Islet of Langerhans (tissue), 1 donor: ENCODE measurements at regions not wholly inside any gene's neighbourhood (a gene's known extent, or its start where the extent isn't known, plus 50 kb on each side); places are given as distances from the start of the nearest gene placed in this dataset.
"Not testable (repeated sequence)": the region's sequence is repeated elsewhere in the genome, so short reads cannot be mapped to it uniquely, and the experiment has no call there.

Experiments
- FAIRE-seq: peaks from one replicate; lab custom pipeline; 2011; peaks lifted over from hg19 to GRCh38; lab: Jason Lieb, UNC

DNA sequence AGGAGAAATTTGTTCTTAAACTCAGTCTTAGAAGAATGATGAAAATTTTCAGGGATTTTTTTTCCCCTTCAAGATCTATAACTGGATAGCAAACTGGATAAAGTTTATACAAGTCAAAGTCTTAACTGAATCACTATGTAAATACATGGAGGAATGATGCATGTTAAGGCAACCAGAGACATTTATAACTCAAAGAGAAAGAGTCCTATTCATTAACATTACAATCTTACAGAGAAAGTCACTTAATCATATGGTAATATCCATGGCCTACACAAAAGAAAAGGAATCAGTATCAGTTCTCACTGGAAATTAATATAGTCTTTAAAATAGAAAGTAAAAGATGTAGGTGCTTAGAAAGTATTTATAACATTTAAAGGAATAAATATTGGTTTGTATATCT lies 869.1 kb downstream of the TBL1XR1 start:
- FAIRE-seq: no peak

DNA sequence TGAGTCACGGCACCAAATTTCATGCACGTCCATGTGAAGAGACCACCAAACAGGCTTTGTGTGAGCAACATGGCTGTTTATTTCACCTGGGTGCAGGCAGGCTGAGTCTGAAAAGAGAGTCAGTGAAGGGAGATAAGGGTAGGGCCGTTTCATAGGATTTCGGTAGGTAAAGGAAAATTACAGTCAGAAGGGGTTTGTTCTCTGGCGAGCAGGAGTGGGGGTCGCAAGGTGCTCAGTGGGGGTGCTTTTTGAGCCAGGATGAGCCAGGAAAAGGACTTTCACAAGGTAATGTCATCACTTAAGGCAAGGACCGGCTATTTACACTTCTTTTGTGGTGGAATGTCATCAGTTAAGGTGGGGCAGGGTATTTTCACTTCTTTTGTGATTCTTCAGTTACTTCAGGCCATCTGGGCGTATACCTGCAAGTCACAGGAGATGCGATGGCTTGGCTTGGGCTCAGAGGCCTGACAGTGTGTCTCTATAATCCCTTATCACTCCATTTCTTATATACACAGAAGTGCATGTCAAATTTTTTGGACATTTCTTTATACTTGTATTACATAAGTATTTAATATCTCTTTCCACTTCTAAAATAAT lies 870.3 kb downstream of the TBL1XR1 start:
- not testable (repeated sequence) for FAIRE-seq

DNA sequence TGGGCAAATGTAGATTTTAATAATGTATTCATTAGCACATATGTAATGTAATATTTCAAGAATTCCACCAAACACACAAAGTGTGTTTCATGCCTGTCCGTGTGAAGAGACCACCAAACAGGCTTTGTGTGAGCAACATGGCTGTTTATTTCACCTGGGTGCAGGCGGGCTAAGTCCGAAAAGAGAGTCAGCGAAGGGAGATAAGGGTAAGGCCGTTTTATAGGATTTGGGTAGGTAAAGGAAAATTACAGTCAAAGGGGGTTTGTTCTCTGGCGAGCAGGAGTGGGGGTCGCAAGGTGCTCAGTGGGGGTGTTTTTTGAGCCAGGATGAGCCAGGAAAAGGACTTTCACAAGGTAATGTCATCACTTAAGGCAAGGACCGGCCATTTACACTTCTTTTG lies 875.8 kb downstream of the TBL1XR1 start:
- not testable (repeated sequence) for FAIRE-seq

DNA sequence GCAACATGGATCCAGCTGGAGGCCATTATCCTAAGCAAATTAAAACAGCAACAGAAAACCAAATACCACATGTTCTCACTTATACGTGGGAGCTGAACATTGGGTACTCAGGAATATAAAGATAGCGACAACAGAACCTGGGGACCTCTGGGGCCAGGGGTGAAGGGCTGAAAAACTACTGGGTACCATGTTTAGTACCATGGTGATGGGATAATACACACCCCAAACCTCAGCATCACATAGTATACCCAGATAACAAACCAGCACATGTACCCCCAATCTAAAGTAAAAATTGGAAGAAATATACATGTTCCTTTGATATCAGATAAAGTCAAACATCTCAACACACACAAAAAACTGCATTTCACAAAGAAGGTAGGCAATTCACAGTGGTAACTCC lies 876.2 kb downstream of the TBL1XR1 start:
- no peak for FAIRE-seq

DNA sequence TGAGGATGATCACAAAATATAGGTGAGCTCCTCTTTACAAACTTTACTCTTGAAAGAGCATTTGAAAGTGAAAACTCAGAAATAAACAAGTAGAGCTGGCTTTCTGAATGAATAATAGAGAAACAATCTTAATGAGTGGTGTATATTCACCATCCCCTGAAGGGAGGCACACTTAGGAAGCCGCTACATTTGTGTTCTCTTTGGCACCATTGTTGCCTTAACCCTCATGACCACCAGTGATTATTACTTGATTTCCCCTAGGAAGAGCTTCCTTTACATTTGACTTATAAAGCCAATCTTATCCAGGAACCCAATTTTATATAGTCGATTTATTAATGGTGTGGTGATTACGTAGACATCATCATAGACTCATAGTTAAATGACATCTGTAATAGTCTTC lies 883.9 kb downstream of the TBL1XR1 start:
- no peak for FAIRE-seq

DNA sequence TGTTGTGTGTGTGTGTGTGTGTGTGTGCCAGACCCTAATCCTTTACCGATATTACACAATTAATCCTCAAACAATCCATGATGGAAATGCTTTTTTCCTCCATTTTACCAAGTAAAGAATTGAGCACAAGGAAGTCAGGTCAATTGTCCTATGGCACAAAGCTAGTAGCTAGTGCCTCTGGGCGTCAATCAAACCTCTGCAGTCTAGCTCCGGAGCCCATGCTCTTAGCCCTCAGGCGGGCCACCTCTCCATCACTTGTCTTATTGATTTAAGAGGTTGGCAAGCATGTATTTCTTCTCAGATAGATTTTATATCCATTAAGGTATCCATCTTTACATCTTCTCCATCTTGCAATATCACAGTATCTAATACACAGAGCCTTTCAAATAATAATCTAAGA lies 886.6 kb downstream of the TBL1XR1 start:
- FAIRE-seq: no peak

DNA sequence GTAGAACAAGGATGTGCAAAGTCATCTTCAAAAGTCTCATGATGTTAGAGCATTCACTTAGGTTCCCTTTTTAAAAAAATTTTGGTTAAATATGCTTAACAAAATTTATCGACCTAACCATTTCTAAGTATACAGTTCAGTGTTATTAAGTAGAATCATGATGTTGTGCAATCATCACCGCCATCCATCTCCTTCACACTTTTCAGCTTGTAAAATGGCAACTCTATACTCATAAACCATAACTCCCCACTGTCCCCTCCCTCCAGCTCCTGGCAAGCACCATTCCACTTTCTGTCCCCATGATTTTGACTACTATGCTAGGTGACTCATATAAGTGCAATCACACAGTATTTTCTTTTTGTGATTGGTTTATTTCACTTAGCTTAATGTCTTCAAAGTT lies 895.0 kb downstream of the TBL1XR1 start:
- FAIRE-seq: no peak

DNA sequence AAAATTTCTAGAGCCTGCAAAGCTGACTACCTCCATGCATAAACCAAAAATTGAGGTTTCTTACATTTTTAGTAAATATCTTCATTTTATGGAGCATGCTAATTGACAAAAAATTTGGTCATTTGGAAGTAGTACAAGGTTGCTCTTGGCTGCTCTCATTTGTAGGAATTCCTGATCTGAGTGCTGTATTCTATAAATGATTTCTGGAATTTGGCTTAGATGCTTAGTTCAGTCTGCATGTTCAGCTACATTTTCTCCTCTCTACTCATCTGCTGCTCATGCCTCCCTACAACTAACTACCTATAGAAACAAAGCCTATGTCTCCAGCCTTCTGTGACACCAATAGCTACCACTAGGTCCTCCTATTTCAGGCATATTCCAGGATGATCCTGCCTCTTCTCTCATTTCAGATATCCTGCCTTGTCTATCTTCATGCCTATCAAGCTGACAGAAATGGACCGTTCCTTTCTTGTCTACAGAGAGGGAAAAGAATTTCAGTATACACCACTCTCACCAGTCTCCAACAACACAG lies 901.1 kb downstream of the TBL1XR1 start:
- FAIRE-seq: no peak

DNA sequence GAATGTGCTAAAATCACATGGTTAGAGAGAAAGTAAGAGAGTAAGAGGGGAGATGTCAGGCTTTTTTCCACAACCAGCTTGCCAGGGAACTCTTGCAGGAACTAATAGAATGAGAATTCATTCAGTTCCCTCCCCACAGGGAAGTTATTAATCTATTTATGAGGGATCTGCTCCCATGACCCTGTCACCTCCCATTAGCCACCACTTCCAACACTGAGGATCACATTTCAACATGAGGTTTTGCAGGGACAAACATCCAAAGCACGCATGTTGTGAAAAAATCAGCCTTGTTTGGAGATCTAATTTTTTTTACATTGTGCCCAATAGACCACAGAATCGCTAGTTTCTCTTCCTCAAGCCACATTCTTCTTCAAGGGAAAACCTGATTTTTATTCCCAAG lies 904.0 kb downstream of the TBL1XR1 start:
- FAIRE-seq: no peak

DNA sequence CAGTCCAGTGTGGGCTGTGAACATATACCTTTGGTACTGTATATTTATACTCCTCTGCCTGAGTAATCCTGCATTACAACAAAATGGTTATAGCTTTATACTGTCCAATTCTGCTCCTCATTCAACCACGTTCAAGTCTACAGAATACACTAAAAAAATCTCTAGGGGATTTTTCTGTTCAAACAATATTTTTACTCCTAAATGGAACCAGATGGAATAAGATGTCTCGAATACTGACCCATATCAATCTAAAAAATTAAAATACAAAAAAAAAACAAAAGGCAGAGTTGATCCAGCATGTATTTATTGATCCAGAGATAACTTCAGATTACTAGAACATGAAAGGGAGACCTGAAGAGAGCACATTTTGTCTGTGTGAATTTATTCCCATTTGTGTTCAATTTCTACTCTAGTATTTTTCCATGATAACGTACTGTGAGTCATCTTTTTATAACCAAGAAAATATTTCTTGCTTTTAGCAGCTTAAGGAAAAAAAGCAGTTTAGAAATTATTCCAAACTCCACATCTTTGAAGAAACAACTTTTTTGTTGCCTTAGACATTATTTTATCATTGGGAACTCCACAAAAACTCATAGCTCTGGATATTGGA lies 910.7 kb downstream of the TBL1XR1 start:
- FAIRE-seq: no peak

DNA sequence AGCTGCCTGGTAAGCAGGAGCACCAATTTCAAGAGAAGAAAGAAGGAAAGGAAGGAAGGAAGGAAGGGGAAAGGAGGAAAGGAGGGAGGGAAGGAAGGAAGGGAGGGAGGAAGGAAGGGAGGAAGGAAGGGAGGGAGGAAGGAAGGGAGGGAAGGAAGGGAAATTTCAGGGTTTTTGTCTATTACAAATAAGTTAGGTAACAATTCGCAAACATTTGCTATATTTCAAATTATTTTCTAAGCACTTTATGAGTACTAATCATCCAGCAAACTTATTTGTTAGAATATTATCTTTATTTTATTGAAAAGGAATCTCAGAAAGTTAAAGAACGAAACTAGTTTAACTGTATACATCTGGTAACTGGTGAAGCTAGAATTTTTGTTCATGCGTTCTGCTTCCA lies 921.7 kb downstream of the TBL1XR1 start:
- no peak for FAIRE-seq

DNA sequence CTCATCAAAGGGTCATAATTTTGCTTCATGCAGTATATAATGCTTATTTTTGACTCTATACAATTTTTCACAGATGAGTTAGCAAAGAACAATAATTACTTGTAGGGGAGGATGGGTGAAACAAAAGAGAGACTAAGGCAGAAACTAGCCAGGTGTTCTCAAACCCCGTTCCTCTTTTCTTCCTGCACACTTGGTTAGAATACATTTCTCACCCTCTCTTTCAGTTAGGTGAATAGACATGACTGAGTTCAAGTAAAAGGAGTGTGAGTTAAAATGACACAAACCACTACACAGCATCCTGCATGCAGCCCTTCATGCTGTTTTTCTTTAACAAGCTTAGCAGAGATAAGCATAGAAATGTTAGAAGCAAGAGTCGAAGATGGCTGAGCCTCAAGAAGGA lies 922.2 kb downstream of the TBL1XR1 start:
- FAIRE-seq: no peak

DNA sequence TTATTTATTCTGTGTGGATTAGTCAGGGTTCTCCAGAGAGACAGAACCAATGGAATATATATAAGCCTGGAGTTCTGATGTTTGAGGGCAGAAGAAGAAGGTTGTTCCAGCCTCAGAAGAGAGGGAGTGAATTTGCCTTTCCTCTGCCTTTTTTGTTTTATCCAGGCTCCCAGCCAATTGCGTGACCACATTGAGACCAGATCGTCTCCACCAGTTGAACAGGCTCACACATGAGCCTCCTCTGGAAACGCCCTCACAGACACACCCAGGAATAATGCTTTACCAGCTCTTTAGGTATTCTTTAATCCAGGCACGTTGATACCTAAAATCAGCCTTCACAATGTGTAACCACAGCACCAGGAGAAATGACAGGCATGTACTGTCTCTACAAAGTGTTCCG lies 923.1 kb downstream of the TBL1XR1 start:
- no peak for FAIRE-seq

DNA sequence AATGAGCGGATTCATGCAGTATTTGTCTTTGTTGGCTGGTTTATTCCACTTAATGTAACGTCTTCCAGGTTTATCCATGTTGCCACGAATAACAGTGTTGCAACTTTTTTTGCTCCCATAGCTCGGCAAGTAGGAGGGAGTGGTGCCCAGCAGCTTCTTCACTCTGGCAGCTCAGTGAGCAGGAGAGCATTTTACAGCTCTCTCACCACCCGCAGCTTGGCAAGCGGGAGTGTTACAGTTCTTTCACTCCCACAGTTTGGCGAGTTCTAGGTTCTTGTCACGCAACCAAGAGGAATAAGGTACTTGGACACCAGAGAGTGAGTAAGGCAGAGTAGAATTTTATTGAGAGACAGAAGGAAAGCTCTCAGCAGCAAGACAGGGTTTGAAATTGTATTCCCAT lies 935.2 kb downstream of the TBL1XR1 start:
- FAIRE-seq: no peak

DNA sequence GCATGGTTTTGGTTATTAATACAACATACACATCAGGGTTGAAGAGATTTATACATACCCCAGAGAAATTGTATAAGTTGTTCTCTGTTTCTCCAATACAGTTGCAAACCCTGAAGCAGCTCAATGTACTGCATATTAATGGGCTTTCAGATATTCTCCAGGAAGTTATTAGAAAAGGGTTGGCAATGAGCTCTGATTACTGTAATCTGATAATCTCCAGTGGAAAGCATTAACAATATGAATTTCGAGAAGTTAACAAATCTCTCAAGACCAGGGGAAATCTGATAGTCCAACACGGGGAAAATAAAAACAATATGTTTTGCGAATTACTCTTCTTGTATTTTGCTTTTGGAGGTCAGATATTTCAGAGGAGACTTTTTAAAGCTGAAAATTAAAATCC lies 950.1 kb downstream of the TBL1XR1 start:
- FAIRE-seq: no peak

DNA sequence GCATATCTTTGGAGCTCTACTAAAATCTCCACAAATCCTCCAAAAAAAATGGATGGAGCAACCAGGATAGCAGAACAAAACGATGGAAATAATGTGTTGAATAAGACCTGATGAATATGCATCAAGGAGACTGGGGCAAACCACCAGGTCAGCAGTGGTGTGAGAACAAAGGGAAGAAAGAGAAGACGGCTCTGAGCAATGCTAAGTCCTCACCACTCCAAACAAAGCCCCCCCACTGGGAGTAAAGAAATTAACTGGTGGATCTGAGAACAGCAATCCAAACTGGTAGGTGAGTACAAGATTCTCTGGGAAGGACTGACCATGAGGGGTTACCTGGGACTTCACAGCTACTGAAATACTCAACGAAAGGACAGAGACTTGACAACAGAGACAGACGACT lies 977.3 kb downstream of the TBL1XR1 start:
- no peak for FAIRE-seq

DNA sequence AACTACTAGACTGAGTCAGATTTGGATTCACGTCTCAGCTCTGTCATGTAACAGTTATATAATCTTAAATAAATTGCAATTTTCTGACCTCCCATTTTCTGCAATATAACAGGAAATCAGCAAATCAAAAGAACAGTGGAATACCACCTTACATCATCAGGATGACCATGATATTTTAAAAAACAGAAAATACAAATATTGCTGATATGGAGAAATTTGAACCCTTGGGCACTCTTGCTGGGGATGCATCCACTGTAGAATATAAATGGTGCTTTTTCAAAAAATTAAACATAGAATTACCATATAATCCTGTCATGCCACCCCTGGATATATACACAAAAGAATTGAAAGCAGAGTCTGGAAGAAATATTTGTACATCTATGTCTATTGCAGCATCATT lies 982.5 kb downstream of the TBL1XR1 start:
- no peak for FAIRE-seq

DNA sequence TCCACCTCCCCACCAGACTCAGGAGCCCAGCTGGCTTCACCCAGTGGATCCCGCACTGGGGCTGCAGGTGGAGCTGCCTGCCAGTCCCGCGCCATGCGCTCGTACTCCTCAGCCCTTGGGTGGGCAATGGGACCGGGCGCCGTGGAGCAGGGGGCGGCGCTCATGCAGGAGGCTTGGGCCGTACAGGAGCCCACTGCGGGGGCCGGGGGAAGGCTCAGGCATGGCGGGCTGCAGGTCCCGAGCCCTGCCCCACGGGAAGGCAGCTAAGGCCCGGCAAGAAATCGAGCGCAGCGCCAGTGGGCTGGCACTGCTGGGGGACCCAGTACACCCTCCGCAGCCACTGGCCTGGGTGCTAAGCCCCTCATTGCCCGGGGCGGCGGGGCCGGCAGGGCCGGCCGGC lies 984.0 kb downstream of the TBL1XR1 start:
- FAIRE-seq: not testable (repeated sequence)

DNA sequence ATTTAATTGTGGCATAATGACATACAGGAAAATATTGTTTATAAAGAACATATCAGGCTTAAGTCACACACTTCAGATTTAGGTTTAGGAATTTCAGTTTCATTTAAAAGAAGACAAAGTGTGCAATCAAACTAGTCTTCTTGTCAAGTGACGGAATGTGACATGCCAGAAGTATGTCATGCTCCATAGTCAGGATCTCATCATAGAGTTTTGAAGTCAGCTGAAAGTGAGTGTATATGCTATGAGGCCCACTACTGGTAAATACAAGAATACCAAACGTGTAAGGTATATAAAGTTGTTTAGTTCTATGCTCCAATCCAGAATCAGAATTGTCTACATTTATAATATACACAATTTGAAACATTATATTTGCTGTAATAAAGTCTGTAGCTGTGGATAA lies 988.4 kb downstream of the TBL1XR1 start:
- no peak for FAIRE-seq

DNA sequence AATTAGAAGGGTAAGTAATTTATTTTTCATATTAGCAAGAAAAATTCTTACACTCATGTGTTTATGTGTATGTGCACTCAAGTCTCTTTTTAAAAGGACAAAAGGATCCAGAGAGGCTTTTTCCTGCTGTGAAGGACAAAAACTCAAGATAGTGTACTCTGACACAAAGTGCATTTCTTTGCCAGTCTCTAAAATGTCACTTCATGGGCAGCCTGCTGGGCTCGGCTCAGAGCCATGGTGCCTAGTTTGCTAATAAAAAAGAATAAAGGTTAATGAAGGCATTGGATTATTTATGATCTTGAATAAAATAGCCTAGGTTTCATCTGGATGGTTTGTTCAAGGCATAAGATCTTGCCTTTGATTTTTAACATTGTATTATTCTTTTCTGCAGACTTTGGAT lies 989.0 kb downstream of the TBL1XR1 start:
- no peak for FAIRE-seq

DNA sequence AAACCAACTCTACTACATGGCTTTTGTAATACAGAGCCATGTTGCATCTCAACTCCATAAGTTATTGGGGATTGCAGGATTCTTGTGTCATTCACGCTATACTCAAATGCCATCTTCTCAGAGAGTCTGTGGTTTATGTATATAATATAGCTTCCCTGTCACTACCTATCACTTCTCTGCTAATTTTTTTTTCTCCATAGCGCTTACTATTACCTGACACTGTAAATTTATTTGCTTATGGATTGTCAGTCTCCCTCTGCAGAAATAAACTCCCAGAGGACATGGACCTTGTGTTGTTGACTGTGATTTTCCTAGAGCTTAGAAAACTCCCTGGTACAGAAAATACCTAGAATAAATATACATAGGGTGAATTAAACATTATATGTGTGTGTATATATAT lies 990.5 kb downstream of the TBL1XR1 start:
- no peak for FAIRE-seq

DNA sequence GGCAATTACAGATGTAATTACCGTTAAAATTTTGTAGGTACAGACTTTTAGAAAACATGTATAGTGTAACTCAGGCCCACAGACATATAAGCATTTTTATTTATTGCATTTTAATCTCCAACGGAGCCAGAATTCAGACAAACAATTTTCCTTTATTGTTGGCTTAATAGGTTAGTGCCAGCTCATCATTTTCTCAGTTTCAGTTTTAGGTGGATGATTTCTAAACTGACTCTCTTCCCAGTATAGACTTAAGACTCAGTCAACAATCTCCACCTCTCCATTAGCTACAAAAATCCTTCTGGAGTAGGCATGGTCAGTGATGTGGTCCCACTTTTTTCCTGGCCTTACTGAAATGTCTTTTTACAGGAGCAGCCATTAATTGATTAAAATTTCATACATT lies 994.6 kb downstream of the TBL1XR1 start:
- FAIRE-seq: no peak

DNA sequence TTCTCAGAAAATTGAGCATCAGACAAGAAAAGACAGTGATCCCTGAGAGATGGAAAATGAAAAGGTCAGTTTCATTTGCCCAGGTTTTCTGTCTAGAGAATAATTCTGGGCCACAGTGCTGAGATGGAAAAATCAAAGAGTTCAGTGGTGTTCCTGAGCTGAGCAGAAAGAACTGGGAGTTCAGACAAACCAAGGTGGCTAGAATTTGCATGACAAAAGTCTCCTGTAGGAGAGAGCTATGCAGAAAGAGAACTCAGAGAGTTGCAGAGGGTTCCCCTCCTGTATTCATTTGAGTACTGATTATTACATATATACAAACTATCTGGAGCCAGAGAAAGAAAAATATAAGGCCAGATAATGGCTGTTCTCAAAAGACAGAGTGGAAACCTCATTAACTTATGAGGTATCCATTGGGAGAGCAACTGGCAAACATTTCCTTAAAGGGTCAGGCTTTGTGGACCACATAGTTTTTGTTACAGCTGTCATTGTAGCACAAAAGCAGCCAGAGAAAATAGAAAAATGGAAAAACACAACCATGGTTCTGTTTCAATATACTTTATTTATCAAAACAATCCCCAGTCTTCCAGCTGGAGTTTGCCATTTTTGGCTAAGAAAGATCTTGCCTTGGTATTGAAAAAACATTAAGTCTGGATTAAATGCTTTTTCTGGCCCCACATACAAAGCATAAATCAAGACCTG lies 1004.1 kb downstream of the TBL1XR1 start:
- FAIRE-seq: no peak

DNA sequence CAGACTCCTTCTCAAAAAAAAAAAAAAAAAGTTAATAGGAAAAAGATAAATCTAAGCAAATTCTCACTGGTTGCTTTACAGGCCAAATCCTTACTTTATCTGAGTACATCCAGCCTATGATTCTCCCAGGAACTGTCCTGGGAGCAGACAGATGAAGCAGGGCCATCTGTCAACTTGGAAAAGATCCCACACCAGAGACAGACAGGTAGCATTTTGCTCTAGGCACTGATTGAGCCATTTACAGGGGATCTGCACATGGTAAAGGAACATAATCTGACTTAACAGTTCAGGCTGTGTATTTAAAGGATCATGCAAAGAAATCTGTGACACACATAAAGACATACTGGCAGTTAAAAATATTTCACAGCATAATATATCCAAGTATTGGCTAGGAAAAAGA lies 1006.5 kb downstream of the TBL1XR1 start:
- no peak for FAIRE-seq
